SK-N-SH treated with all-trans-retinoic acid at 6 μM for 48 hours (cell line): ENCODE measurements at regions not wholly inside any gene's neighbourhood (a gene's known extent, or its start where the extent isn't known, plus 50 kb on each side); places are given as distances from the start of the nearest gene placed in this dataset.

Experiments used
- ATAC-seq: fragments of 200-7000 bp; cut with Tn5 transposase; 3 replicates; pipeline ENCODE4 v1.9.1; 2020; ENCODE audit warnings: mild to moderate bottlenecking, moderate library complexity
- ARNTL ChIP-seq: fragments of 450-650 bp; formaldehyde crosslinking; IDR thresholded peaks from 2 replicates; pipeline ENCODE4 v1.5.0; 2020; ENCODE audit warnings: low read depth, mild to moderate bottlenecking, moderate library complexity, borderline replicate concordance
- BACH2 ChIP-seq: fragments of 250-450 bp; sonication (Bioruptor Pico); IDR thresholded peaks from 2 replicates; pipeline ENCODE4 v1.9.0; 2021; ENCODE audit warnings: mild to moderate bottlenecking, borderline replicate concordance
- CREB5 ChIP-seq: fragments of 250-450 bp; sonication (Bioruptor Pico); IDR thresholded peaks from 2 replicates; pipeline ENCODE4 v1.5.1; 2020; ENCODE audit warnings: low read depth, mild to moderate bottlenecking, moderate library complexity
- CSDC2 ChIP-seq: fragments of 250-450 bp; sonication (Bioruptor Pico); IDR thresholded peaks from 2 replicates; pipeline ENCODE4 v1.5.0; 2020; ENCODE audit warnings: mild to moderate bottlenecking, moderate library complexity
- CSRNP3 ChIP-seq: fragments of 250-450 bp; sonication (Bioruptor Pico); IDR thresholded peaks from 2 replicates; pipeline ENCODE4 v1.5.1; 2021; ENCODE audit warnings: mild to moderate bottlenecking, moderate library complexity
- ESRRG ChIP-seq: fragments of 250-450 bp; sonication (Bioruptor Pico); IDR thresholded peaks from 2 replicates; pipeline ENCODE4 v1.6.1; 2021; ENCODE audit warnings: mild to moderate bottlenecking
- GLIS3 ChIP-seq: fragments of 250-450 bp; sonication (Bioruptor Pico); IDR thresholded peaks from 2 replicates; pipeline ENCODE4 v1.5.0; 2020; ENCODE audit warnings: mild to moderate bottlenecking, moderate library complexity
- ISL1 ChIP-seq: fragments of 250-450 bp; sonication (Bioruptor Pico); IDR thresholded peaks from 2 replicates; pipeline ENCODE4 v2.1.2; 2022; ENCODE audit warnings: mild to moderate bottlenecking, moderate library complexity
- OSR1 ChIP-seq: fragments of 250-450 bp; sonication (Bioruptor Pico); IDR thresholded peaks from 2 replicates; pipeline ENCODE4 v1.8.0; 2022; ENCODE audit warnings: moderate library complexity, mild to moderate bottlenecking, inconsistent platforms
- PATZ1 ChIP-seq: fragments of 250-450 bp; sonication (Bioruptor Pico); IDR thresholded peaks from 2 replicates; pipeline ENCODE4 v1.8.0; 2020; ENCODE audit warnings: mild to moderate bottlenecking, moderate library complexity, borderline replicate concordance
- POU6F1 ChIP-seq: fragments of 250-450 bp; sonication (Bioruptor Pico); IDR thresholded peaks from 2 replicates; pipeline ENCODE4 v1.8.0; 2021; ENCODE audit warnings: low read depth, mild to moderate bottlenecking, moderate library complexity, borderline replicate concordance
- PPARA ChIP-seq: fragments of 250-450 bp; sonication (Bioruptor Pico); IDR thresholded peaks from 2 replicates; pipeline ENCODE4 v1.5.0; 2020; ENCODE audit warnings: mild to moderate bottlenecking, borderline replicate concordance
- RARB ChIP-seq: fragments of 250-450 bp; sonication (Bioruptor Pico); IDR thresholded peaks from 2 replicates; pipeline ENCODE4 v1.8.0; 2021; ENCODE audit warnings: mild to moderate bottlenecking, moderate library complexity
- SNAI2 ChIP-seq: fragments of 250-450 bp; sonication (Bioruptor Pico); IDR thresholded peaks from 2 replicates; pipeline ENCODE4 v1.5.0; 2020; ENCODE audit warnings: mild to moderate bottlenecking, moderate library complexity
- TCF4 ChIP-seq: fragments of 250-450 bp; sonication (Bioruptor Pico); IDR thresholded peaks from 2 replicates; pipeline ENCODE4 v1.8.0; 2021; ENCODE audit warnings: mild to moderate bottlenecking, moderate library complexity, borderline replicate concordance
- TOX ChIP-seq: fragments of 250-450 bp; sonication (Bioruptor Pico); IDR thresholded peaks from 2 replicates; pipeline ENCODE4 v1.8.0; 2021; ENCODE audit warnings: mild to moderate bottlenecking, moderate library complexity, borderline replicate concordance
- TSHZ2 ChIP-seq: fragments of 250-450 bp; sonication (Bioruptor Pico); IDR thresholded peaks from 2 replicates; pipeline ENCODE4 v1.5.0; 2020; ENCODE audit warnings: mild to moderate bottlenecking, moderate library complexity
- ZC3H10 ChIP-seq: fragments of 250-450 bp; sonication (Bioruptor Pico); IDR thresholded peaks from 2 replicates; pipeline ENCODE4 v1.5.1; 2021; ENCODE audit warnings: mild to moderate bottlenecking, moderate library complexity
- ZFP3 ChIP-seq: fragments of 250-450 bp; sonication (Bioruptor Pico); IDR thresholded peaks from 2 replicates; pipeline ENCODE4 v1.5.0; 2020; ENCODE audit warnings: mild to moderate bottlenecking, moderate library complexity
- ZFP30 ChIP-seq: fragments of 450-650 bp; formaldehyde crosslinking; IDR thresholded peaks from 2 replicates; pipeline ENCODE4 v1.5.0; 2022; ENCODE audit warnings: mild to moderate bottlenecking, moderate library complexity
- ZNF565 ChIP-seq: fragments of 450-650 bp; formaldehyde crosslinking; conservative IDR thresholded peaks from 2 replicates; pipeline ENCODE4 v1.5.0; 2020; ENCODE audit warnings: low read depth, mild to moderate bottlenecking, moderate library complexity
- ZNF70 ChIP-seq: fragments of 450-650 bp; formaldehyde crosslinking; IDR thresholded peaks from 2 replicates; pipeline ENCODE4 v1.5.0; 2020; ENCODE audit warnings: mild to moderate bottlenecking, moderate library complexity
- ZNF8 ChIP-seq: fragments of 450-650 bp; formaldehyde crosslinking; IDR thresholded peaks from 2 replicates; pipeline ENCODE4 v1.5.0; 2020; ENCODE audit warnings: mild to moderate bottlenecking, moderate library complexity

- peak; percentile 13 for ATAC-seq
- no peak for TF ChIP-seq GLIS3
- no peak for TF ChIP-seq TOX
- TF ChIP-seq TSHZ2 (CRISPR knock-in tag), result no peak
- no peak for TF ChIP-seq ZC3H10
- no peak for TF ChIP-seq CREB5 (CRISPR knock-in tag)
- no peak for TF ChIP-seq PATZ1
- TF ChIP-seq OSR1 (CRISPR knock-in tag), result no peak
- TF ChIP-seq ARNTL (CRISPR knock-in tag), result no peak
- no peak for TF ChIP-seq ZNF565
- TF ChIP-seq SNAI2, result no peak
- no peak for TF ChIP-seq ESRRG (CRISPR knock-in tag)
- TF ChIP-seq POU6F1 (CRISPR knock-in tag), result no peak
- no peak for TF ChIP-seq BACH2 (CRISPR knock-in tag)
- TF ChIP-seq ZFP30 (CRISPR knock-in tag), result no peak
- no peak for TF ChIP-seq PPARA (CRISPR knock-in tag)
Observed at GRCh38 chr13:79648191-79648590, 167.2 kb downstream of the NDFIP2 start.

GRCh38 chr13:79647533-79647932 is 166.6 kb downstream of the NDFIP2 start:
- peak; percentile 94 for ATAC-seq
- TF ChIP-seq CSRNP3 (CRISPR knock-in tag), result peak; percentile 30; the same call in 1 of the 2 replicates
- no peak for TF ChIP-seq ZFP30 (CRISPR knock-in tag)
- TF ChIP-seq TCF4 (CRISPR knock-in tag), result no peak; the same call in 1 of the 2 replicates
- TF ChIP-seq OSR1 (CRISPR knock-in tag), result no peak
- TF ChIP-seq ZC3H10, result peak; percentile 97; the same call in 1 of the 2 replicates
- no peak for TF ChIP-seq GLIS3
- TF ChIP-seq BACH2 (CRISPR knock-in tag), result no peak
- TF ChIP-seq PATZ1, result peak; percentile 94
- TF ChIP-seq CSDC2 (CRISPR knock-in tag), result no peak
- TF ChIP-seq TSHZ2 (CRISPR knock-in tag), result no peak
- TF ChIP-seq ZNF70 (CRISPR knock-in tag), result no peak
- no peak for TF ChIP-seq ZFP3 (CRISPR knock-in tag)
- peak; percentile 18; the same call in 1 of the 2 replicates for TF ChIP-seq ZNF8 (CRISPR knock-in tag)
- TF ChIP-seq SNAI2, result peak; percentile 80; the same call in 1 of the 2 replicates
- no peak for TF ChIP-seq ESRRG (CRISPR knock-in tag)
- no peak for TF ChIP-seq ZNF565
- no peak for TF ChIP-seq PPARA (CRISPR knock-in tag)
- peak; percentile 97 for TF ChIP-seq RARB
- no peak for TF ChIP-seq CREB5 (CRISPR knock-in tag)
- peak; percentile 98 for TF ChIP-seq ISL1 (CRISPR knock-in tag)
- TF ChIP-seq ARNTL (CRISPR knock-in tag), result no peak
